Activated T-cell treated with anti-CD3 and anti-CD28 coated beads, Interleukin-2, amount 50 U/mL, for 4 hours (primary cell): ENCODE measurements at regions not wholly inside any gene's neighbourhood (a gene's known extent, or its start where the extent isn't known, plus 50 kb on each side); places are given as distances from the start of the nearest gene placed in this dataset.
"Not testable (repeated sequence)": the region's sequence is repeated elsewhere in the genome, so short reads cannot be mapped to it uniquely, and the experiment has no call there.

ENCODE experiments used
- ATAC-seq, 2 donors: fragments of 200-7000 bp; cut with Tn5 transposase; one replicate each; pipeline ENCODE4 v1.10.0; 2021
- DNase-seq: peaks from one replicate; pipeline ENCODE4 v3.0.0-alpha.2; 2020
- H3K27me3 Mint-ChIP-seq: one replicate; pipeline ENCODE4 v1.8.0; 2021; ENCODE audit warnings: low read depth, mixed read lengths
- H3K36me3 Mint-ChIP-seq: one replicate; pipeline ENCODE4 v1.8.0; 2022; ENCODE audit warnings: mixed read lengths; ENCODE audit not compliant: insufficient read depth
- H3K4me1 Mint-ChIP-seq: one replicate; pipeline ENCODE4 v1.8.0; 2021; ENCODE audit warnings: low read depth, mixed read lengths
- H3K4me3 Mint-ChIP-seq: one replicate; pipeline ENCODE4 v1.8.0; 2021; ENCODE audit warnings: mild to moderate bottlenecking, moderate library complexity, mixed read lengths
- H3K9me3 Mint-ChIP-seq: one replicate; pipeline ENCODE4 v1.8.0; 2021; ENCODE audit warnings: mixed read lengths

- H3K9me3 Mint-ChIP-seq = peaks cover 23% of the 10 kb centered on the region
- H3K36me3 Mint-ChIP-seq = peaks cover 1% of the 10 kb centered on the region
- DNase-seq (no peak), ATAC-seq (no peak)
- H3K27me3 Mint-ChIP-seq = no peaks in the 10 kb centered on the region
- no peak overlapping the region for H3K4me3 Mint-ChIP-seq
- H3K4me1 Mint-ChIP-seq = peaks cover 12% of the 10 kb centered on the region
Measured at GRCh38 chr14:89708982-89709625, 245.4 kb downstream of the EFCAB11 start.

- peak; percentile 36 to 58 for ATAC-seq
- H3K27me3 Mint-ChIP-seq = no peaks in the 10 kb centered on the region
Measured at GRCh38 chr14:89707086-89707485, 247.4 kb downstream of the EFCAB11 start.

GRCh38 chr14:89702876-89703200, 251.7 kb downstream of the EFCAB11 start:
- peaks cover 4% of the 10 kb centered on the region for H3K9me3 Mint-ChIP-seq
- H3K4me1 Mint-ChIP-seq = peaks cover 41% of the 10 kb centered on the region
- no peaks in the 10 kb centered on the region for H3K27me3 Mint-ChIP-seq
- DNase-seq = no peak
- no peak overlapping the region for H3K4me3 Mint-ChIP-seq
- no peak for ATAC-seq
- no peaks in the 10 kb centered on the region for H3K36me3 Mint-ChIP-seq

More at GRCh38 chr14:89707086-89707485, 247.4 kb downstream of the EFCAB11 start:
- Mint-ChIP-seq H3K9me3 (peaks cover 13% of the 10 kb centered on the region), H3K36me3 (no peaks in the 10 kb centered on the region), H3K4me1 (peaks cover 31% of the 10 kb centered on the region), H3K4me3 (no peak overlapping the region)
- no peak for DNase-seq

GRCh38 chr14:89702073-89702875, 252.3 kb downstream of the EFCAB11 start:
- Mint-ChIP-seq H3K4me1 (peaks cover 41% of the 10 kb centered on the region), H3K4me3 (peak overlapping the region; percentile 80), H3K9me3 (peaks cover 4% of the 10 kb centered on the region), H3K36me3 (no peaks in the 10 kb centered on the region), H3K27me3 (no peaks in the 10 kb centered on the region)
- ATAC-seq = peak; percentile 25 to 43
- DNase-seq = no peak

- DNase-seq (peak; percentile 80), ATAC-seq (peak; percentile 82 to 87)
- Mint-ChIP-seq H3K9me3 (peaks cover 4% of the 10 kb centered on the region), H3K4me1 (peaks cover 34% of the 10 kb centered on the region), H3K36me3 (no peaks in the 10 kb centered on the region), H3K27me3 (no peaks in the 10 kb centered on the region), H3K4me3 (peak overlapping the region; percentile 80)
Measured at GRCh38 chr14:89701211-89702043, 253.1 kb downstream of the EFCAB11 start.

GRCh38 chr14:89700801-89701200, 253.7 kb downstream of the EFCAB11 start:
- H3K36me3 Mint-ChIP-seq = no peaks in the 10 kb centered on the region
- peaks cover 34% of the 10 kb centered on the region for H3K4me1 Mint-ChIP-seq
- H3K9me3 Mint-ChIP-seq = peaks cover 1% of the 10 kb centered on the region
- H3K27me3 Mint-ChIP-seq = no peaks in the 10 kb centered on the region
- peak overlapping the region; percentile 72 for H3K4me3 Mint-ChIP-seq
- DNase-seq (no peak), ATAC-seq (no peak)

- DNase-seq (no peak), ATAC-seq (no peak)
- H3K36me3 Mint-ChIP-seq = no peaks in the 10 kb centered on the region
- H3K4me1 Mint-ChIP-seq = peaks cover 32% of the 10 kb centered on the region
- no peak overlapping the region for H3K4me3 Mint-ChIP-seq
- no peaks in the 10 kb centered on the region for H3K9me3 Mint-ChIP-seq
- no peaks in the 10 kb centered on the region for H3K27me3 Mint-ChIP-seq
Measured at GRCh38 chr14:89699071-89699470, 255.5 kb downstream of the EFCAB11 start.

GRCh38 chr14:89697281-89698060, 257.1 kb downstream of the EFCAB11 start:
- Mint-ChIP-seq H3K9me3 (no peaks in the 10 kb centered on the region), H3K27me3 (no peaks in the 10 kb centered on the region), H3K36me3 (no peaks in the 10 kb centered on the region), H3K4me1 (peaks cover 16% of the 10 kb centered on the region), H3K4me3 (no peak overlapping the region)
- ATAC-seq = no peak
- DNase-seq = no peak

- no peaks in the 10 kb centered on the region for H3K9me3 Mint-ChIP-seq
- no peak for ATAC-seq
- no peak for DNase-seq
- H3K27me3 Mint-ChIP-seq = no peaks in the 10 kb centered on the region
- H3K36me3 Mint-ChIP-seq = no peaks in the 10 kb centered on the region
- peaks cover 6% of the 10 kb centered on the region for H3K4me1 Mint-ChIP-seq
- H3K4me3 Mint-ChIP-seq = no peak overlapping the region
Measured at GRCh38 chr14:89695846-89696245, 258.7 kb downstream of the EFCAB11 start.

GRCh38 chr14:89690139-89690538, 264.4 kb downstream of the EFCAB11 start:
- H3K36me3 Mint-ChIP-seq = no peaks in the 10 kb centered on the region
- peaks cover 8% of the 10 kb centered on the region for H3K4me1 Mint-ChIP-seq
- H3K27me3 Mint-ChIP-seq = no peaks in the 10 kb centered on the region
- DNase-seq (no peak), ATAC-seq (no peak)
- H3K4me3 Mint-ChIP-seq = no peak overlapping the region
- peaks cover 12% of the 10 kb centered on the region for H3K9me3 Mint-ChIP-seq

- not testable (repeated sequence) for H3K4me3 Mint-ChIP-seq, ATAC-seq, H3K36me3 Mint-ChIP-seq, H3K27me3 Mint-ChIP-seq, DNase-seq, H3K4me1 Mint-ChIP-seq
- peaks cover 14% of the 10 kb centered on the region for H3K9me3 Mint-ChIP-seq
Measured at GRCh38 chr14:89689711-89690110, 264.8 kb downstream of the EFCAB11 start.

- ATAC-seq (no peak), DNase-seq (no peak)
- Mint-ChIP-seq H3K27me3 (no peaks in the 10 kb centered on the region), H3K4me1 (peaks cover 10% of the 10 kb centered on the region), H3K36me3 (no peaks in the 10 kb centered on the region), H3K9me3 (peaks cover 21% of the 10 kb centered on the region), H3K4me3 (no peak overlapping the region)
Measured at GRCh38 chr14:89688507-89689211, 265.9 kb downstream of the EFCAB11 start.

- not testable (repeated sequence) for H3K36me3 Mint-ChIP-seq, H3K4me3 Mint-ChIP-seq, H3K27me3 Mint-ChIP-seq, DNase-seq
- peaks cover 19% of the 10 kb centered on the region for H3K4me1 Mint-ChIP-seq
- H3K9me3 Mint-ChIP-seq = peaks cover 21% of the 10 kb centered on the region
- peak in 1 of 2 donors; percentile 32 for ATAC-seq
Measured at GRCh38 chr14:89687129-89687528, 267.4 kb downstream of the EFCAB11 start.
